ENCODE measurements at regions not wholly inside any gene's neighbourhood (a gene's known extent, or its start where the extent isn't known, plus 50 kb on each side); places are given as distances from the start of the nearest gene placed in this dataset.
"Not testable (repeated sequence)": the region's sequence is repeated elsewhere in the genome, so short reads cannot be mapped to it uniquely, and the experiment has no call there.

DNA sequence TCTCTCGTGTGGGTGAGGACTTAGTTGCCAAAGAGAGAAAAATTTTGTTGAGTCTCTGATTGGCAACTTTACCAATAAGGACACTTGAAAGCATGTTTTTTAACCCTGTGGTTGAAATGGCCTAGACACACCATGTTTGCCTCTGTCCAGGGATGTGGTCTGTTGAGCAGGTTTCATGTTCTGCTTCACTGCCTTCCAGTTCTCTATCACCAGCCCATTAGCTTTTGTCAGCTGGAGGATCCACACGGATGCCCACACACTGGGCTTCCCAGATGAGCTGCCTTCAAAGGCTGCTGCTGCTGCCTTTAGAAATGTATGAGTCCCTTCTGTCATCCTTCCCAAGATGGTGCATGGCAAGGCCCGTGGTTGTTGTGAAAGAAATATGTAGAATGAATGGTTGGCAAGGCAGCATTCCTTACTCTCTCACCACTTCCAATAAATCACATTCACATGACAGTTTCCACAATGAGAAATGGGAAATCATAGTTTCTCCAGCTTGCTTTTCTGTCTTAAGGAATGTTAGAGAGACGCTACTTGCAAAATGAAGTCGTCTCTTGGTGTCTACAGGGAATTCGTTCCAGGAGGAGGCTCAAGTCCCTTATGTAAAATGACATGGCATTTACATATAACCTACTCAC is 108.2 kb upstream of the SLC35F3 start:
- Histone ChIP-seq H3K4me1 (replicated peaks) (no peaks in the 10 kb centered on the region), H3K4me3 (no peak overlapping the region), H3K36me3 (no peaks in the 10 kb centered on the region), H3K27ac (no peak overlapping the region), H3K9me3 (replicated peaks) (no peaks in the 10 kb centered on the region), H3K27me3 (replicated peaks) (no peaks in the 10 kb centered on the region)
- no peak for DNase-seq (ENCODE audit: low read depth in 1 of 2, low spot score in 2 of 2)

GRCh38 chr1:233802611-233803010 is 101.9 kb upstream of the SLC35F3 start:
- Histone ChIP-seq H3K27ac (no peak overlapping the region), H3K36me3 (no peaks in the 10 kb centered on the region), H3K4me1 (replicated peaks) (no peaks in the 10 kb centered on the region), H3K27me3 (replicated peaks) (no peaks in the 10 kb centered on the region), H3K9me3 (replicated peaks) (no peaks in the 10 kb centered on the region), H3K4me3 (no peak overlapping the region)
- DNase-seq (ENCODE audit: low read depth in 1 of 2, low spot score in 2 of 2): no peak

DNA sequence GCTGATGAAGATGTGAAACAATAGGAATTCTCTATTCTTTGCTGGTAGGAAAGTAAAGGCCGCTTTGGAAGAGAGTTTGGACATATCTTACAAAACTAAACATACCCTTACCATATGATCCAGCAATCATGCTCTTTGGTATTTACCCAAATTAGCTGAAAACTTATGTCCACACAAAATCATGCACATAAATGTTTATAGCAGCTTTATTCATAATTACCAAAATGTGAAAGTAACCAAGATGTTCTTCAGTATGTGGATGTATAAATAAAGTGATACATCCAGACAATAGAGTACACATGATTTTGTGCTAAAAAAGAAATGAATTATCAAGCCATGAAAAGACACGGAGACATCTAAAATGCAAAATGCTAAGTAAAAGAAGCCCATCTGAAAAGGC is 98.7 kb upstream of the SLC35F3 start:
- H3K27ac ChIP-seq: no peak overlapping the region
- H3K4me3 ChIP-seq: no peak overlapping the region
- DNase-seq (ENCODE audit: low read depth in 1 of 2, low spot score in 2 of 2): no peak
- H3K9me3 ChIP-seq (replicated peaks): no peaks in the 10 kb centered on the region
- no peaks in the 10 kb centered on the region for H3K4me1 ChIP-seq (replicated peaks)
- no peaks in the 10 kb centered on the region for H3K36me3 ChIP-seq
- no peaks in the 10 kb centered on the region for H3K27me3 ChIP-seq (replicated peaks)

- Histone ChIP-seq H3K36me3 (no peaks in the 10 kb centered on the region), H3K4me1 (replicated peaks) (no peaks in the 10 kb centered on the region), H3K27ac (no peak overlapping the region)
These were observed 89.1 kb upstream of the SLC35F3 start for GRCh38 chr1:233815357-233815756.

DNA sequence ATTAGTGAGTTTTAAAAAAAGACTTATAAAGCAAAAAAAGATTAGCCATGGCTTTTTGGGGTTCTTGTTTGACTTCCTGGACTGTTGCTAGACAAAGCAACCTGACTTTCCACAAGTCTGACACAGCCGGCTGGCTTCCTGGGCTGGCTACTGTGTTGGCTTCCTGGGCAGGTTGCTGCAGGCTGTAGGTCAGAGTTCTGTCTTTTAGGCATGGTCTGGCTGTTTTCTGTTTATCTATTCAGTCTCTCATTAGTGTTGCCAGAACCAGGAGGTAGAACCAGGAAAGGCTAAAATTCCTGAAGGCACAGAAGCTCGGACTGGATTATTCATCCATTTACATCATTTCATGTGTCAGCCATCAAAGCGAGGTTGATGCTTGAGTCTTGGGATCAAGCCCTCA is 88.6 kb upstream of the SLC35F3 start:
- no peak for DNase-seq (ENCODE audit: low read depth in 1 of 2, low spot score in 2 of 2)
- no peaks in the 10 kb centered on the region for H3K9me3 ChIP-seq (replicated peaks)
- H3K27me3 ChIP-seq (replicated peaks): no peaks in the 10 kb centered on the region
- H3K4me1 ChIP-seq (replicated peaks): no peaks in the 10 kb centered on the region
- H3K36me3 ChIP-seq: no peaks in the 10 kb centered on the region
- no peak overlapping the region for H3K27ac ChIP-seq
- no peak overlapping the region for H3K4me3 ChIP-seq

More at GRCh38 chr1:233815357-233815756, 89.1 kb upstream of the SLC35F3 start:
- Histone ChIP-seq H3K27me3 (replicated peaks) (no peaks in the 10 kb centered on the region), H3K9me3 (replicated peaks) (no peaks in the 10 kb centered on the region), H3K4me3 (no peak overlapping the region)
- DNase-seq (ENCODE audit: low read depth in 1 of 2, low spot score in 2 of 2): no peak

DNA sequence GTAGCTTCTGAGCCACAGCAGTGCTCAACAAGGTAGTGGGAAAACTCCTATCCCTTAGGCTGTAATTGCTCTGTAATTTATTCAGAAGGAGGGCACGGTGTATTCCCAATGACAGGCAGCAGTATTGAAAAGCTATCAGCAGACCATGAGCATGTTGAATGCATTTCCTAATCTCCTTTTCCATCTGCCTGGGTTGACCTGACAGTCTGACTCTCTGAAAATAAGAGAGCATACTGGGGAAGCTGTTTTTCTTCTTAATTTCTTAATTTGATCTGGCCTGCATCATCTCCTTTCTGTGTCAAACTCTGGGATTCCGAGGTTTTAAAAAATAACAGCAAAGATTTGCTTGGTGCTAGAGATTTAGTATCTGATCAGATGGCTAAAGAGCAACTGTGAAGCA is 88.1 kb upstream of the SLC35F3 start:
- Histone ChIP-seq H3K4me3 (no peak overlapping the region), H3K27me3 (replicated peaks) (no peaks in the 10 kb centered on the region), H3K9me3 (replicated peaks) (no peaks in the 10 kb centered on the region), H3K36me3 (no peaks in the 10 kb centered on the region), H3K27ac (no peak overlapping the region), H3K4me1 (replicated peaks) (no peaks in the 10 kb centered on the region)
- no peak for DNase-seq (ENCODE audit: low read depth in 1 of 2, low spot score in 2 of 2)

DNA sequence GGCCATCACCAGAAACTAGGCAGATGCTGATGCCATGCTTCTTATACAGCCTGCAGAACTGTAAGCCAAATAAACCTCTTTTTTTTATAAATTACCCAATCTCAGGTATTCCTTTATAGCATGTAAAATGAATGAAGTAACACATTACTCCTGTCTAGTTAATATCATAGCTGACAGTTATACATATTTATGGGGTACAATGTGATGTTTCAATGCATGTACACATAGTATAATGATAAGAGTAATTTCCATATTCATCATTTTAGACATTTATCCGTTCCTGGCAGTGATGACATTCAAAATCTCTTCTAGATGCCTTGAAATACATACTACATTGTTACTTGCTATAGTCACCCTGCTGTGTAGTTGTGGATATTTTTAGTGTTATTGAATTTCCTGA is 85.4 kb upstream of the SLC35F3 start:
- Histone ChIP-seq H3K4me3 (no peak overlapping the region), H3K27ac (no peak overlapping the region), H3K9me3 (replicated peaks) (no peaks in the 10 kb centered on the region), H3K4me1 (replicated peaks) (no peaks in the 10 kb centered on the region), H3K36me3 (no peaks in the 10 kb centered on the region), H3K27me3 (replicated peaks) (no peaks in the 10 kb centered on the region)
- DNase-seq (ENCODE audit: low read depth in 1 of 2, low spot score in 2 of 2): no peak

DNA sequence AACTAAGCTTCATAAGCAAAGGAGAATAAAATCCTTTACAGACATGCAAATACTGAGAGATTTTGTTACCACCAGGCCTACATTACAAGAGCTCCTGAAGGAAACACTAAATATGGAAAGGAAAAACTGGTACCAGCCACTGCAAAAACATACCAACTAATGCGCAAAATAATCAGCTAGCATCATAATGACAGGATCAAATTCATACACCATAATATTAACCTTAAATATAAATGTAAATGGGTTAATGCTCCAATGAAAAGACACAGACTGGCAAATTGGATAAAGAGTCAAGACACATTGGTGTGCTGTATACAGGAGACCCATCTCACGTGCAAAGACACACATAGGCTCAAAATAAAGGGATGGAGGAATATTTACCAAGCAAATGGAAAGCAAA is 80.3 kb upstream of the SLC35F3 start:
- H3K9me3 ChIP-seq (replicated peaks); H3K27me3 ChIP-seq (replicated peaks); H3K4me1 ChIP-seq (replicated peaks); H3K36me3 ChIP-seq; H3K27ac ChIP-seq; DNase-seq (ENCODE audit: low read depth in 1 of 2, low spot score in 2 of 2); H3K4me3 ChIP-seq: not testable (repeated sequence)

- H3K27ac ChIP-seq; H3K4me1 ChIP-seq (replicated peaks); H3K9me3 ChIP-seq (replicated peaks); DNase-seq (ENCODE audit: low read depth in 1 of 2, low spot score in 2 of 2); H3K36me3 ChIP-seq; H3K4me3 ChIP-seq; H3K27me3 ChIP-seq (replicated peaks): not testable (repeated sequence)
These were observed 76.5 kb upstream of the SLC35F3 start for GRCh38 chr1:233827937-233828336.

- H3K4me3 ChIP-seq: no peak overlapping the region
- no peaks in the 10 kb centered on the region for H3K9me3 ChIP-seq (replicated peaks)
- no peaks in the 10 kb centered on the region for H3K27me3 ChIP-seq (replicated peaks)
- no peak for DNase-seq (ENCODE audit: low read depth in 1 of 2, low spot score in 2 of 2)
- H3K36me3 ChIP-seq: no peaks in the 10 kb centered on the region
- no peak overlapping the region for H3K27ac ChIP-seq
- no peaks in the 10 kb centered on the region for H3K4me1 ChIP-seq (replicated peaks)
These were observed 76.0 kb upstream of the SLC35F3 start for GRCh38 chr1:233828480-233828879.

DNA sequence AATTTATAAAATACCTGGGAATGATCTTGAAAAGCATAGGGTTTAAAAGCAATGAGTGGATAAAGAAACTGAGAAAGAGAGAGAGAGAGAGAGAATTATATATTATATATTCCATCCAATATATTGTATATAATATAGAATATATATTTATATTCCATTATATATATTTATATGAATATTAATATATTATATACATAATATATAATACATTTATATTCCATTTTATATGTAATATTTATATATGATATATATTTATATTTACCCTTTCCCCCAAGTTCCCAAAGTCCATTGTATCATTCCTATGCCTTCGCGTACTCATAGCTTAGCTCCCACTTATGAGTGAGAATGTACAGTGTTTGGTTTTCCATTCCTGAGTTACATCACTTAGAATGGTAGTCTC is 69.9 kb upstream of the SLC35F3 start:
- Histone ChIP-seq H3K36me3 (no peaks in the 10 kb centered on the region), H3K9me3 (replicated peaks) (no peaks in the 10 kb centered on the region), H3K27me3 (replicated peaks) (no peaks in the 10 kb centered on the region), H3K27ac (no peak overlapping the region), H3K4me3 (no peak overlapping the region), H3K4me1 (replicated peaks) (no peaks in the 10 kb centered on the region)
- no peak for DNase-seq (ENCODE audit: low read depth in 1 of 2, low spot score in 2 of 2)

GRCh38 chr1:233838207-233838606 is 66.3 kb upstream of the SLC35F3 start:
- H3K4me3 ChIP-seq; DNase-seq (ENCODE audit: low read depth in 1 of 2, low spot score in 2 of 2); H3K27ac ChIP-seq; H3K9me3 ChIP-seq (replicated peaks); H3K4me1 ChIP-seq (replicated peaks); H3K36me3 ChIP-seq; H3K27me3 ChIP-seq (replicated peaks): not testable (repeated sequence)

DNA sequence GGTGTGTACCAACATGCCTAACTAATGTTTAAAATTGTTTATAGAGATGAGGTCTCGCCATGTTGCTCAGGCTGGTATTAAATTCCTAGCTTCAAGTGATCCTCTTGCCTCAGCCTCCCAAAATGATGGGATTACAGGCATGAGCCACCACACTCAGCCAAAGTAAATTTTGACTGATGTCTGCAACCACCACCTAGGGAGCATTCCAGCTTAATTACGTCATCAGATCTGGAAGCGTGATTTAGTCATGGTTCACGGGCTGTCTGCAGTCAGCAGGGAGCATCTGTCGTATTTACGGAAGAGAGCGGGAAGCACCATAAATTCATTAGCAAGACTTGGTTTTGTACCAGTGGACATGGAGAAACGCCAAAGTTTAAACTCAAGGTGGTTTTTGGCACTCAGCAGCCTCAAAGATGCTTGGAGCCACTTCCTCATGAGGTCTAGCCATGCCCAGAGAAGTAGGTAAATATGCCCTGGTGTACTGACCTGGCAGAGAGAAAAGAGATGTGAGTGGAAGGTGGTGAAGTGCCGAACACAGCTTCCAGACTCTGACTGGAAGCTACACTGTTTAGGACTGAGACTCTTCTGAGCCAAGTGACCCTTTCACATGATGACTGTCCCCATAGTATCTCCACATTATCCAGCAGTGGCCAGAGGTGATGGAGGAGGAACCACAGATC is 60.8 kb upstream of the SLC35F3 start:
- Histone ChIP-seq H3K9me3 (replicated peaks) (no peaks in the 10 kb centered on the region), H3K36me3 (no peaks in the 10 kb centered on the region)
- DNase-seq (ENCODE audit: low read depth in 1 of 2, low spot score in 2 of 2): no peak

DNA sequence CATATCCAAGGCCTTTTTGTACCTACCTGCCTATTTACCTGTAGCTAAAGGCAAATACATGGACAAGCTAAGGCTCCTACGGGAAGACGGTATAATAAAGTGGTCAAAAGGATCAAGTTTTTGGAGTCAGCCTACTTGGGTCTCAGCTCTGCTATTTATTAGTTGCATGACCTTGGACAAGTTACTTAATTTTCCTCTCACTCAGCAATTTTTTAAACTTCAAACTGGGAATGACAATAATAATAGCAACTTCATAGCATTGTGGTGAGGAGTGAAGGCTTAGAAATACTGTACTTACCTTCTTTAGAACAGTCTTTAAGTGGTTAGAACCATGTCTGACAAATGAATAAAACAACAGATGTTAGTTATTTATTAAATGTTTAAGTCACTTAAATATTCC is 60.2 kb upstream of the SLC35F3 start:
- Histone ChIP-seq H3K27me3 (replicated peaks) (no peaks in the 10 kb centered on the region), H3K36me3 (no peaks in the 10 kb centered on the region), H3K27ac (no peak overlapping the region), H3K9me3 (replicated peaks) (no peaks in the 10 kb centered on the region), H3K4me1 (replicated peaks) (no peaks in the 10 kb centered on the region), H3K4me3 (no peak overlapping the region)
- no peak for DNase-seq (ENCODE audit: low read depth in 1 of 2, low spot score in 2 of 2)

More for the DNA sequence above, 60.8 kb upstream of the SLC35F3 start:
- Histone ChIP-seq H3K4me3 (no peak overlapping the region), H3K27me3 (replicated peaks) (no peaks in the 10 kb centered on the region), H3K4me1 (replicated peaks) (no peaks in the 10 kb centered on the region), H3K27ac (no peak overlapping the region)

GRCh38 chr1:233844692-233845091 is 59.8 kb upstream of the SLC35F3 start:
- DNase-seq (ENCODE audit: low read depth in 1 of 2, low spot score in 2 of 2): no peak
- no peak overlapping the region for H3K4me3 ChIP-seq
- H3K27ac ChIP-seq: no peak overlapping the region
- no peaks in the 10 kb centered on the region for H3K9me3 ChIP-seq (replicated peaks)
- no peaks in the 10 kb centered on the region for H3K4me1 ChIP-seq (replicated peaks)
- no peaks in the 10 kb centered on the region for H3K27me3 ChIP-seq (replicated peaks)
- no peaks in the 10 kb centered on the region for H3K36me3 ChIP-seq
